ENCODE measurements at regions not wholly inside any gene's neighbourhood (a gene's known extent, or its start where the extent isn't known, plus 50 kb on each side); places are given as distances from the start of the nearest gene placed in this dataset.
A peak's percentile ranks its signal among the peaks of the same experiment; 100 is the strongest.
"Not testable (repeated sequence)": the region's sequence is repeated elsewhere in the genome, so short reads cannot be mapped to it uniquely, and the experiment has no call there.

DNA sequence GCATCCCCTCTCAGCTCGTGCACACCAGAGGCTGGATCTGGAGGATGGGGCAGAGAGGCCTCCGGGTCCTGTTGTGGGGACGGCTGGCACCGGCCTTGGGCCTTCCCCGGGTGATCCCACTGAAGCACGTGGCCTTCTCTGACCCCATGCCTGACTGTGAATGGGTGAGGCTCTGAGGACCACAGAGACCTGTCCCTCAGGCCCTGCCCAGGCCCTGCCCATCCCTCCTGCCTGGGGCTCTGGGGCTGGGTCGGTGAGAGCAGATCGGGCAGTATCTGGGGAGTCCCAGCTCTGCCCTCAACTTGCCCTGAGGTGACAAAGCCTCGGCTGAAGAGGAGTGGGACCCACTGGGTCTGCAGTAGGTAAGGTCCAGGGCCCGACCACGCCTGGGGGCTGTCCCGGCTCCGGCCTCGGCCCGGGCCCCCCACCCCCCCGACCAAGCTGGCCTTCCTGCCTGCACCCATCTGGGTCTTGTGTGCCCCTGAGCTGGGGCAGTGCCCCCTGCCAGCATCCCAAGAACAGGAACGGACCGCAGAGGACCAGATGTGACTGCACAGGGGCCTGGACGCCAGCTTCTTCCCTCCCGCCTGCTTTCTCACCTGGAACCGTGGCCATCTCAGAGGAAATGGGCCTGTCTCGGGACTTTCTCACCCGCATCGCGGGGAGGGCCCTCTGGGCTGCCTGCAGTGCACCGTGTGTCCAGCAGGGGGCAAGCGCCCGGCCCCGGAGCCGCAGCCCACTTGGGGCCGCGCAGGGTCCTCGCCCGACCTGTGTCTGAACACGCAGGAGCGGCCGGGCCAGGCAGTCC, 255.9 kb downstream of the PARP8 start:
- not testable (repeated sequence) for H3T11ph ChIP-seq (ENCODE audit: low read length); H3K27ac Mint-ChIP-seq; H3K27me3 ChIP-seq (ENCODE audit: insufficient read depth, low read length); H3K79me2 ChIP-seq (ENCODE audit: insufficient read depth, low read length); H3K14ac ChIP-seq (ENCODE audit: insufficient read depth, low read length); H2BK12ac ChIP-seq (ENCODE audit: insufficient read length, low read depth, low read length); H3K9me3 Mint-ChIP-seq; H3K36me3 Mint-ChIP-seq (ENCODE audit: insufficient read depth in 1 of 3, low read depth in 3 of 3); H2BK5ac ChIP-seq (ENCODE audit: insufficient read length, low read length); H3K18ac ChIP-seq (ENCODE audit: insufficient read length, low read depth, low read length); H3K79me1 ChIP-seq (ENCODE audit: insufficient read depth, low read depth, low read length, poor library complexity, severe bottlenecking); H3K4me1 Mint-ChIP-seq; H4K8ac ChIP-seq (replicated peaks; ENCODE audit: insufficient read length, low read depth, low read length); H3K27ac ChIP-seq (ENCODE audit: insufficient read length, low read depth, low read length); H2BK120ac ChIP-seq (ENCODE audit: low read depth, low read length, poor library complexity, severe bottlenecking); H4K5ac ChIP-seq (ENCODE audit: insufficient read length, low read depth, low read length); H3K4me2 ChIP-seq (ENCODE audit: insufficient read depth, insufficient read length, low read length); H4K91ac ChIP-seq (ENCODE audit: insufficient read length, low read depth, low read length); H3K27me3 Mint-ChIP-seq (ENCODE audit: low read depth); H2AK5ac ChIP-seq (ENCODE audit: insufficient read length, low read length); H2BK20ac ChIP-seq (ENCODE audit: low read depth, low read length, poor library complexity, severe bottlenecking); H3K4ac ChIP-seq (ENCODE audit: low read depth, low read length); H3K9ac ChIP-seq (ENCODE audit: extremely low read depth, insufficient read length, low read length); H2BK15ac ChIP-seq (ENCODE audit: low read depth, low read length); H2AFZ ChIP-seq (ENCODE audit: low read length); H3K9me3 ChIP-seq (ENCODE audit: control insufficient read depth, low read depth, low read length); H3K4me3 Mint-ChIP-seq; H3K56ac ChIP-seq (ENCODE audit: insufficient read length, low read depth, low read length); H3K4me1 ChIP-seq (ENCODE audit: insufficient read depth, low read length); H3K23me2 ChIP-seq (ENCODE audit: insufficient read length, low read depth, low read length, poor library complexity, severe bottlenecking); H3K23ac ChIP-seq (ENCODE audit: insufficient read length, low read depth, low read length); H4K20me1 ChIP-seq (ENCODE audit: control insufficient read depth, insufficient read depth, insufficient read length)
- DNase-seq, result peak; percentile 79
- TF ChIP-seq, protein P1, sequence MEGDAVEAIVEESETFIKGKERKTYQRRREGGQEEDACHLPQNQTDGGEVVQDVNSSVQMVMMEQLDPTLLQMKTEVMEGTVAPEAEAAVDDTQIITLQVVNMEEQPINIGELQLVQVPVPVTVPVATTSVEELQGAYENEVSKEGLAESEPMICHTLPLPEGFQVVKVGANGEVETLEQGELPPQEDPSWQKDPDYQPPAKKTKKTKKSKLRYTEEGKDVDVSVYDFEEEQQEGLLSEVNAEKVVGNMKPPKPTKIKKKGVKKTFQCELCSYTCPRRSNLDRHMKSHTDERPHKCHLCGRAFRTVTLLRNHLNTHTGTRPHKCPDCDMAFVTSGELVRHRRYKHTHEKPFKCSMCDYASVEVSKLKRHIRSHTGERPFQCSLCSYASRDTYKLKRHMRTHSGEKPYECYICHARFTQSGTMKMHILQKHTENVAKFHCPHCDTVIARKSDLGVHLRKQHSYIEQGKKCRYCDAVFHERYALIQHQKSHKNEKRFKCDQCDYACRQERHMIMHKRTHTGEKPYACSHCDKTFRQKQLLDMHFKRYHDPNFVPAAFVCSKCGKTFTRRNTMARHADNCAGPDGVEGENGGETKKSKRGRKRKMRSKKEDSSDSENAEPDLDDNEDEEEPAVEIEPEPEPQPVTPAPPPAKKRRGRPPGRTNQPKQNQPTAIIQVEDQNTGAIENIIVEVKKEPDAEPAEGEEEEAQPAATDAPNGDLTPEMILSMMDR (conservative IDR thresholded peaks at IDR 0.05), result peak; percentile 90
- WGBS (ENCODE audit: extremely low coverage, insufficient read length, low lambda C conversion rate), result no CpG with 5 or more reads among the region's 37 CpGs
